SKM-1 treated with dmso at 0.1 percent for 144 hours (cell line): ENCODE measurements at regions not wholly inside any gene's neighbourhood (a gene's known extent, or its start where the extent isn't known, plus 50 kb on each side); places are given as distances from the start of the nearest gene placed in this dataset.

Source experiments
- DNase-seq: peaks from one replicate; lab custom pipeline; 2025; ENCODE audit not compliant: unreplicated experiment; lab: John Stamatoyannopoulos, UW

DNA sequence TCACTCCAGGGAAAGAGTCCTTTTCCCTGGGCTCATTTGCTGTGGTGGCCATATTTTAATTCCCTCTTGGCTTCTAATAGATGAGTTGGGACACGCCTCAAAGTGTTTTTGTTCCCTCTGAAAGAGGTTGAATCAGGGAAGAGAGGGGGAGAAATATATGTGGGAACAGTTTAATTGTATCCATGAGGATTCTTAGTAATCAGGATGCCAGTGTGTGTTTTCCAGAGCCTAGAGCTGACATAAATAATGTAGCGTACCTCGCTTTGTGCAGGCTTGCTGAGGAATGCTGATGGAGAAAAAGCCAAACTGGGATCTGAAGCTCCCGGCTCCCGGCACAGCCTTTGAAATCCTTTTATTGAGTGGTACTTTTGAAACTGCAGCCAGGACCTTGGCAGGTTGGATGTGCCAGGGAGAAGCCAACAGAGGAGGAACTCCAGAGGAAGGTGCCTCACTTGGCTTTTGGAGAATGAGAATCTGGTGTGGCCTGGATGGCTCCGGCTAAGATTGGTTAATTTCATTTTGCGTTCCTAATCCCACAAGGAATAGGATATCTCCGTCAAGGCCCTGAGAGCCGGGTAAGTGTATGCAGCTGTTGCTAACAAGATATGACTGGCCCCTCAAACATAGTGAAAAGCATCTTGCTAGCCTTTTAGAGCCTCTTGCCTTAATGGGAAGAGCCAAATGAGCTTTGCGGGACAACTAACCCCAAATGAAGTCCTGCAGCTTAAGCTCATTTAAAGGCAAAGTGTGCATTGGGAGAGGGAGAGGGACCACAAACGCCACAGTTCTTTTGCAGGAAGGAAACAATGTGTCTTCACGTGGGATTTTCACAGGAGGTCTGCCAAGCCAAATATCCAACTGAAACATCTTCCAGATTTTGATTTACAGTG, 471.1 kb upstream of the WWC1 start:
- DNase-seq, result no peak

GRCh38 chr5:167821151-167821550, 470.3 kb upstream of the WWC1 start:
- no peak for DNase-seq

DNA sequence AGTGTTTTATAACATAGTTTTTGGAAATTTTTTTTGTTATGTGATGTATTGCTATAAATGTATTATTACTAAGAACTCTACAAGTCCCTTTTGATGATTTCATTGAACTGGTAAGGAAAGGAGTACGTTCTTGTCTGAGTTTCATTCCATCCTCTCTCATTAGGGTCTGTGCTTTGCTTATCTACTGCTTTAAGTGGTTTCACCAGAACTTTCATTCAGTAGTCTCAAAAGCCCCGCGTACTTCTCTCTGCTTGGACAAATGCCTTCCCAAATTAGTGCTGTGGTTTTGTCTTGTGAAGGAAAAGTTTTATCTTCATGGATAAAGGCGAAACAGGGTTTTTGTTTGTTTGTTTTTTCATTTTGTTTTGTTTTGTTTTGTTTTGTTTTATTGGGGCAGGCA, 469.8 kb upstream of the WWC1 start:
- no peak for DNase-seq

DNA sequence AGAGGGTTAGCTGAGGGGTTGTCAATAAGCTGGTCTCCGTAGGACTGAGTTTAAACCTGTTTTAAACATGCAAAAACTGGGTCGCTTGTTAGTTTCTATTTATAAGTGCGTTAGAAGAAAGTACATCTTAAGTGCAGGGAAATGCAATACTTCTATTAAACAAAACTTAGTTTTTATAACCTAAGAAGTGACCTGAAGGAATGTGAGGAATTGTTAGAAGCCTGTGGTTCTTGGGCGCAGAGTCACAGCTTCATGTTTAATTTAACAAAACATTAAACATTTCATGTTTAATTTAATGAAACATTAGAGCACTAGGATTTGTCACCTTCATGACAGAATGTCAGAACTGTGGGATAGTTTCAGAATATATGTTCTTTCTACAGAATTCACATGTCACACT, 469.2 kb upstream of the WWC1 start:
- no peak for DNase-seq

- no peak for DNase-seq
Measured at GRCh38 chr5:167823405-167823804, 468.0 kb upstream of the WWC1 start.

- no peak for DNase-seq
Measured at GRCh38 chr5:167827766-167828165, 463.7 kb upstream of the WWC1 start.

DNA sequence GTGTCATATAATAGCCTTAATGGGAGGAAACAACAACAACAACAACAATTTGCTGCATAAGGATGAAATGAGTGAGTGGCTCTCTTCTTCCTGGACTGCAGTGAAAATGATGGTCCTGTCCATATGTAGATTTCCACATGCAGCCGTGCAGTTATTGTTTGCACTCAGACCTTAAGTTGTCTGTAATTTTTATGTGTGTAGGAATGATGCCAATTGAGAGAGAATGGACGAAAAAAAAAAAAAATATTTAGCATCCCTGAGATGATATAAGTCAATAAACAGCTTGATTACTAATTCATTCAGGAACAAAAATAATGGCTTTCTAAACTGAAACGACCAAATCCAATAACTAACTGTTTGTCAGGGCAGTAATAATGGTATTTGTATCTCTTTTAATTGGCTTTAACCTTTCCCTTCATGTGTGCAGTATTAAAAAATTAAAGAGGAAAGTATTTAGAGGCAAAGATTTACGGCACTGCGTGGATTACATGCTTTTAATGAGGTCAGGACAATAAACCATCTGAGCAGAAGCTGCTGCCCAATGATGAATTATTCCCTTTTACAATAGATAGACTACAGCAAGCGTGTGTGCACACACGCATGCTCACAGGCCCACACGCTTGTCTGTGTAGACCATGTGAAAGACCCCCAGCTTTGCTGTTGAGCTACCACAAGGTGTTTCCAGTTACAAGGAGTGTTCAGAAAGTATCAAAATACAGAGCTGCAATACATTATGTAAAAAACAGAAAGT, 459.5 kb upstream of the WWC1 start:
- DNase-seq, result no peak

GRCh38 chr5:167832609-167833008, 458.8 kb upstream of the WWC1 start:
- DNase-seq, result no peak

DNA sequence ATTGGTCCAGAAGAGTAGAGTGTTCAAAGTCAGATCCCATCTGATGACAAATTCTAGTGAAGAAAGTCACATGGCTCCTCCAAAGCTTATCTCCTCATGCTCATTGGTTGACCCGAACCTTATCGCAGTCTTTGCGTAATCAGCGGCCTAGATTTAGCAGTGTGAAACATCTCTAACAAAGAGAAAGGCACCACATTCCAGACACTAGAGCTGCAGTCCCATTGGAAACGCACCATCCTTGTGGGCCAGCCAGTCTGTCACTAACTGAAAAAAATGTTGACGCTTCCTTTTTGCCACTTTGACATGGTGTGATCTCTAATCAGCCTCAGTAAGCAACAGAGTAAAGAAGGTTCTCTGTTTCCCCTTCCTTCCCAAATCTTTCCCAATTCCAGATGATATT, 458.0 kb upstream of the WWC1 start:
- DNase-seq, result no peak

GRCh38 chr5:167835146-167835545, 456.3 kb upstream of the WWC1 start:
- no peak for DNase-seq

DNA sequence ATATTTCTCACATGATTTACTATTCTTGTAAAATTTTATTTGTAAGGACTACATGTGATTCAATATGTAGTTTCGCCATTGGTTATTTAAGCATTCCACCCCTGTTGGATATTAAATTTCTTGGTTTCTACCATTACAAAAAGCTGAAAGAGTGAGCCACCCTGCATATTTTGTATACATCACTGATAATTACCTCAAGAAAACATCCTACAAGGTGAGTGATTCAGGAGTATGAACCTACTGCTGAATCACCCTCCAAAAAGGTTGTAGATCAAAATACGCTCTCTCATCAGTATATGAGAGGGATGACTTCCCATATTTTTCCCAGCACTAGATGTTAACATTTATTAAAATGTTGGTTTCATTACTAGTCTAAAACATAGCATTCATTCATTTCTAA, 454.3 kb upstream of the WWC1 start:
- no peak for DNase-seq

- DNase-seq, result no peak
Measured at GRCh38 chr5:167839065-167839464, 452.4 kb upstream of the WWC1 start.

DNA sequence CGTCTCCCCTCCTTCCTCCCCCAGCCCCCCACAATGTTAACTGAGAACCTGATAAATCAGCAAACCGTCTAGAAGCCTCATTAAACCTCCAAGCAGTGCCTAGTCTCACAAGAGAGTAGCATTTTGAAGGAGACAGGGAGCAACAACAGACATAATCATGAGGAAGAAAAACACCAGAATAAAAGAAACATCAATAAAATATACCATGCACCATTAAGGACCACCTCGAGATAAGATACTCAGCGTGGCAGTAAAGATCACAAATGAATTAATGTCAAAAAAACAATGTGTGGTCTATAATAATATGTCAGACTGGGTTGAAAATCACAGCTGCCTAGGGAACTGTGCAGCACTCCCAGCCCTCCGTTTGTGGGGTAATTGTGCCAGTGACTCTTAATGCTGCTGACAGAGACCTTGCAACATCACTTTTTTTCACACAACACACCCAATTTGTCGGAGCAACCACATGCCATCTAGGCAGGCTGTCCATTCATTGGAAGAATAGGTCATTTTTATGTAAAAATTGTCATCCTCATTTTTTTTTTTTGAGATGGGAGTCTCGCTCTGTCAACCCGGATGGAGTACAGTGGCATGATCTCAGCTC, 450.8 kb upstream of the WWC1 start:
- DNase-seq, result no peak

- DNase-seq, result no peak
Measured at GRCh38 chr5:167843881-167844572, 447.4 kb upstream of the WWC1 start.

DNA sequence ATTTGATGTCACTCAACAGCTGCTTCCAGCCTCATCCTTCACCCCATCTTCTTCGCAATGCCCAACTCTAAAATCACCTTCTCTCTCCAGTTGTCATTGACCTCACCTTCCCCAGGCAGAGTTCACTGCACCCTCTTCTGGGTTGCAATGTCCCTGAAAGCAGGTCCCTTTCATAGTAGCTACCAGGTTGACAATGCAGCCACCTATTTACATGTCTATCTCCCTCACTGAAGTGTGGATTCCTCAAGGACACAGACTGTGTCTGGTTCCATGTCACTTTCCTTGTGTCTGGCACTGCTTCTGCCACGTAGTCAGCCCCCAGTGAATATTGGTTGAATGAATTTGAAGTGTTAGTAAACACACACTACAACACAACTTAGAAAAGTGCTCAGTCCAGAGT, 445.5 kb upstream of the WWC1 start:
- no peak for DNase-seq

- DNase-seq, result no peak
Measured at GRCh38 chr5:167849874-167850273, 441.6 kb upstream of the WWC1 start.

- no peak for DNase-seq
Measured at GRCh38 chr5:167850911-167851310, 440.5 kb upstream of the WWC1 start.

DNA sequence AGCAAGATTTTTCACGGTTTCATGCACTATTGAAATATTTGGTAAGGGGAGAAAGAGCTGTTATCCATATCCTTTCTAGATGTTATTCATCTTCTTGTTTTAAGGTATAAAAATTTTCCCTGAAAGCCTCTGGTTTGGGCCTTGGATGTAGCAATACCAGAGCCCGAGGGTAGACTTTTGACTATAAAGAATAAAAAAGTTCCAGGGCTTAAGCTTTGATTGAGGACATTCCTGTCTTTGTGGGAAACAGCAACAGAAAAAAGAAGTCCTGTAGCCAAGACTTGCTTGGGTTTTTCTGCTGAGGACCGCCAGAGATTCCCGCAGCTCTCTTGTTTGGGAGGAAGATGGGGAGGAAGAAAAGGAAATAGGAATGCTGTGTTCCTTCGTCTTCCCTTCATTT, 440.0 kb upstream of the WWC1 start:
- no peak for DNase-seq

DNA sequence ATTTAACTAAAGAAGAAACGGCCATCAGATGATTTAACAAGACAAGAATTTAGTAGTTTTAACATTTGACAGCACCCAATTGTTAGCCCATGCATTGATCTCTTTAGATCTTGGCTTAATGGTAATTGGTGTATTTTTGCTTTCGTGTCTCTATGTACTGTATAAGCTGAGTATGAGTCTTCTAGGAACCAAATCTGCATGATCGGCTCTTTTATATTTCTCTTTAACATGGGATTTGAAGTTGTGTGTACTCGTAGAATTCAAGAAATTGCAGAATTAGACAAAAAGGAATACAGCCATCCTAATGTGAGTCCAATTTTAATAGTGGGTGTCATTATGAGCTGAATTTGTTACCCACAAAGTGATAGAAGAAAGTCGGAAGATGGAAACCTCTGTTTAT, 438.9 kb upstream of the WWC1 start:
- DNase-seq, result no peak

GRCh38 chr5:167853421-167853820, 438.0 kb upstream of the WWC1 start:
- no peak for DNase-seq

GRCh38 chr5:167855818-167856217, 435.6 kb upstream of the WWC1 start:
- no peak for DNase-seq
